ENCODE measurements at regions not wholly inside any gene's neighbourhood (a gene's known extent, or its start where the extent isn't known, plus 50 kb on each side); places are given as distances from the start of the nearest gene placed in this dataset.
"Not testable (repeated sequence)": the region's sequence is repeated elsewhere in the genome, so short reads cannot be mapped to it uniquely, and the experiment has no call there.

DNA sequence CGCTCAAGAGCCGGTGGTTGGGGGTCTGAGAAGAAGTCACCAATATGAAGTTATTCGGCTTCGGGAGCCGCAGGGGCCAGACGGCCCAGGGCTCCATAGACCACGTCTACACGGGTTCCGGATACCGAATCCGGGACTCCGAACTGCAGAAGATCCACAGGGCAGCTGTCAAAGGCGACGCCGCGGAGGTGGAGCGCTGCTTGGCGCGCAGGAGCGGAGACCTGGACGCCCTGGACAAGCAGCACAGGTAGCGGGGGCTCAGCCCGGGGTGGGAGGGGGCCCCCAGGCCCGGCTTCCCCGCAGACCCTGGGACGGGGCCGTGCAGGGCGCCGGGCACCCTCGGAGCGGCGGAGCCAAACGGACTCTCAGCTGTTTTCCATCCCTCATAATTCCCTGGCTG is 867.9 kb downstream of the SPATA31A1 start:
- TF ChIP-seq, protein P1, sequence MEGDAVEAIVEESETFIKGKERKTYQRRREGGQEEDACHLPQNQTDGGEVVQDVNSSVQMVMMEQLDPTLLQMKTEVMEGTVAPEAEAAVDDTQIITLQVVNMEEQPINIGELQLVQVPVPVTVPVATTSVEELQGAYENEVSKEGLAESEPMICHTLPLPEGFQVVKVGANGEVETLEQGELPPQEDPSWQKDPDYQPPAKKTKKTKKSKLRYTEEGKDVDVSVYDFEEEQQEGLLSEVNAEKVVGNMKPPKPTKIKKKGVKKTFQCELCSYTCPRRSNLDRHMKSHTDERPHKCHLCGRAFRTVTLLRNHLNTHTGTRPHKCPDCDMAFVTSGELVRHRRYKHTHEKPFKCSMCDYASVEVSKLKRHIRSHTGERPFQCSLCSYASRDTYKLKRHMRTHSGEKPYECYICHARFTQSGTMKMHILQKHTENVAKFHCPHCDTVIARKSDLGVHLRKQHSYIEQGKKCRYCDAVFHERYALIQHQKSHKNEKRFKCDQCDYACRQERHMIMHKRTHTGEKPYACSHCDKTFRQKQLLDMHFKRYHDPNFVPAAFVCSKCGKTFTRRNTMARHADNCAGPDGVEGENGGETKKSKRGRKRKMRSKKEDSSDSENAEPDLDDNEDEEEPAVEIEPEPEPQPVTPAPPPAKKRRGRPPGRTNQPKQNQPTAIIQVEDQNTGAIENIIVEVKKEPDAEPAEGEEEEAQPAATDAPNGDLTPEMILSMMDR (IDR thresholded peaks at IDR 0.05; ENCODE audit: borderline replicate concordance, extremely low read depth, low read length, poor library complexity, severe bottlenecking) = not testable (repeated sequence)
- not testable (repeated sequence) for TF ChIP-seq EZH2 (IDR thresholded peaks at IDR 0.05; ENCODE audit: borderline replicate concordance, low read depth, low read length, severe bottlenecking)
